Activated CD8-positive, alpha-beta T cell treated with anti-CD3 and anti-CD28 coated beads, Interleukin-2, amount 10 ng/mL, durations not matched to agents 7 days and 5 days (primary cell): ENCODE measurements at regions not wholly inside any gene's neighbourhood (a gene's known extent, or its start where the extent isn't known, plus 50 kb on each side); places are given as distances from the start of the nearest gene placed in this dataset.
"Not testable (repeated sequence)": the region's sequence is repeated elsewhere in the genome, so short reads cannot be mapped to it uniquely, and the experiment has no call there.

Source experiments
- ATAC-seq: fragments of 150-1000 bp; cut with Tn5 transposase; one replicate; pipeline ENCODE4 v1.10.0; 2021; ENCODE audit warnings: moderate library complexity
- CTCF ChIA-PET: fragments of 350-600 bp; sonication (Branson Sonifier 250); formaldehyde crosslinking; loops from one replicate; lab custom pipeline; 2021; ENCODE audit warnings: antibody characterized with exemption; lab: Charles Lee
- POLR2A ChIA-PET: fragments of 350-600 bp; sonication (Branson Sonifier 250); formaldehyde crosslinking; loops from one replicate; lab custom pipeline; 2021; ENCODE audit warnings: antibody characterized with exemption; lab: Charles Lee
- DNase-seq: peaks from one replicate; pipeline ENCODE4 v3.0.0-alpha.2; 2020
- H3K27ac Mint-ChIP-seq: one replicate; pipeline ENCODE4 v1.8.0; 2021; ENCODE audit warnings: mild to moderate bottlenecking, mixed read lengths
- H3K27me3 Mint-ChIP-seq: one replicate; pipeline ENCODE4 v1.8.0; 2021; ENCODE audit warnings: low read depth, mixed read lengths
- H3K36me3 Mint-ChIP-seq: one replicate; pipeline ENCODE4 v1.8.0; 2021; ENCODE audit warnings: low read depth, mixed read lengths
- H3K4me1 Mint-ChIP-seq: one replicate; pipeline ENCODE4 v1.8.0; 2021; ENCODE audit warnings: low read depth, mixed read lengths
- H3K4me3 Mint-ChIP-seq: one replicate; pipeline ENCODE4 v1.8.0; 2021; ENCODE audit warnings: mild to moderate bottlenecking, mixed read lengths
- H3K9me3 Mint-ChIP-seq: one replicate; pipeline ENCODE4 v1.8.0; 2022; ENCODE audit warnings: mixed read lengths; ENCODE audit not compliant: insufficient read depth

GRCh38 chr16:86277221-86277620 lies 233.1 kb upstream of the FOXF1 start:
- ChIA-PET CTCF (no interaction called here), POLR2A (no interaction called here)
- ATAC-seq (no peak), DNase-seq (no peak)
- no peak overlapping the region for H3K27ac Mint-ChIP-seq
- H3K27me3 Mint-ChIP-seq: peaks cover 7% of the 10 kb centered on the region
- no peaks in the 10 kb centered on the region for H3K36me3 Mint-ChIP-seq
- no peak overlapping the region for H3K4me3 Mint-ChIP-seq
- no peaks in the 10 kb centered on the region for H3K9me3 Mint-ChIP-seq
- no peaks in the 10 kb centered on the region for H3K4me1 Mint-ChIP-seq

GRCh38 chr16:86277859-86278258 lies 232.5 kb upstream of the FOXF1 start:
- H3K4me3 Mint-ChIP-seq, CTCF ChIA-PET, H3K4me1 Mint-ChIP-seq, ATAC-seq, H3K27me3 Mint-ChIP-seq, H3K27ac Mint-ChIP-seq, H3K9me3 Mint-ChIP-seq, DNase-seq, POLR2A ChIA-PET, H3K36me3 Mint-ChIP-seq: not testable (repeated sequence)

- no peaks in the 10 kb centered on the region for H3K4me1 Mint-ChIP-seq
- no peaks in the 10 kb centered on the region for H3K9me3 Mint-ChIP-seq
- no peaks in the 10 kb centered on the region for H3K36me3 Mint-ChIP-seq
- no peak for ATAC-seq
- no peak overlapping the region for H3K27ac Mint-ChIP-seq
- H3K27me3 Mint-ChIP-seq: peaks cover 24% of the 10 kb centered on the region
- DNase-seq: no peak
- H3K4me3 Mint-ChIP-seq: no peak overlapping the region
- CTCF ChIA-PET: no interaction called here
- POLR2A ChIA-PET: no interaction called here
These were observed 228.9 kb upstream of the FOXF1 start for GRCh38 chr16:86281421-86281820.

GRCh38 chr16:86283944-86284343 lies 226.4 kb upstream of the FOXF1 start:
- ATAC-seq (no peak), DNase-seq (no peak)
- Mint-ChIP-seq H3K36me3 (no peaks in the 10 kb centered on the region), H3K4me3 (no peak overlapping the region), H3K27ac (no peak overlapping the region), H3K4me1 (no peaks in the 10 kb centered on the region), H3K27me3 (peaks cover 46% of the 10 kb centered on the region), H3K9me3 (no peaks in the 10 kb centered on the region)
- ChIA-PET CTCF (no interaction called here), POLR2A (no interaction called here)

- CTCF ChIA-PET: no interaction called here
- Mint-ChIP-seq H3K36me3 (no peaks in the 10 kb centered on the region), H3K27ac (no peak overlapping the region), H3K4me3 (no peak overlapping the region), H3K4me1 (no peaks in the 10 kb centered on the region), H3K27me3 (peaks cover 58% of the 10 kb centered on the region), H3K9me3 (no peaks in the 10 kb centered on the region)
- ATAC-seq (no peak), DNase-seq (no peak)
- POLR2A ChIA-PET: no interaction called here
These were observed 224.9 kb upstream of the FOXF1 start for GRCh38 chr16:86285421-86285820.

- Mint-ChIP-seq H3K36me3 (no peaks in the 10 kb centered on the region), H3K9me3 (no peaks in the 10 kb centered on the region), H3K27ac (no peak overlapping the region), H3K4me1 (no peaks in the 10 kb centered on the region), H3K27me3 (peaks cover 61% of the 10 kb centered on the region), H3K4me3 (no peak overlapping the region)
- ChIA-PET POLR2A (no interaction called here), CTCF (no interaction called here)
- ATAC-seq (no peak), DNase-seq (no peak)
These were observed 224.1 kb upstream of the FOXF1 start for GRCh38 chr16:86285938-86286921.

- Mint-ChIP-seq H3K27ac (no peak overlapping the region), H3K9me3 (no peaks in the 10 kb centered on the region), H3K27me3 (peaks cover 60% of the 10 kb centered on the region), H3K4me1 (no peaks in the 10 kb centered on the region), H3K4me3 (no peak overlapping the region), H3K36me3 (no peaks in the 10 kb centered on the region)
- ChIA-PET POLR2A (no interaction called here), CTCF (no interaction called here)
- no peak for DNase-seq
- ATAC-seq: no peak
These were observed 223.2 kb upstream of the FOXF1 start for GRCh38 chr16:86286991-86287663.

- no peak overlapping the region for H3K4me3 Mint-ChIP-seq
- no peaks in the 10 kb centered on the region for H3K36me3 Mint-ChIP-seq
- H3K4me1 Mint-ChIP-seq: no peaks in the 10 kb centered on the region
- no peaks in the 10 kb centered on the region for H3K9me3 Mint-ChIP-seq
- H3K27me3 Mint-ChIP-seq: peaks cover 65% of the 10 kb centered on the region
- POLR2A ChIA-PET: no interaction called here
- ATAC-seq: no peak
- DNase-seq: no peak
- H3K27ac Mint-ChIP-seq: no peak overlapping the region
- CTCF ChIA-PET: no interaction called here
These were observed 222.6 kb upstream of the FOXF1 start for GRCh38 chr16:86287664-86288201.

- Mint-ChIP-seq H3K4me3 (no peak overlapping the region), H3K4me1 (no peaks in the 10 kb centered on the region), H3K9me3 (no peaks in the 10 kb centered on the region), H3K36me3 (no peaks in the 10 kb centered on the region), H3K27ac (no peak overlapping the region), H3K27me3 (peaks cover 61% of the 10 kb centered on the region)
- ChIA-PET CTCF (no interaction called here), POLR2A (no interaction called here)
- DNase-seq: no peak
- ATAC-seq: no peak
These were observed 221.5 kb upstream of the FOXF1 start for GRCh38 chr16:86288716-86289294.

- Mint-ChIP-seq H3K9me3 (no peaks in the 10 kb centered on the region), H3K4me3 (no peak overlapping the region), H3K27me3 (peaks cover 63% of the 10 kb centered on the region), H3K27ac (no peak overlapping the region), H3K4me1 (no peaks in the 10 kb centered on the region), H3K36me3 (no peaks in the 10 kb centered on the region)
- ChIA-PET POLR2A (no interaction called here), CTCF (no interaction called here)
- ATAC-seq: no peak
- DNase-seq: no peak
These were observed 221.0 kb upstream of the FOXF1 start for GRCh38 chr16:86289304-86289703.

GRCh38 chr16:86289907-86290306 lies 220.4 kb upstream of the FOXF1 start:
- H3K4me1 Mint-ChIP-seq: no peaks in the 10 kb centered on the region

GRCh38 chr16:86291491-86291890 lies 218.8 kb upstream of the FOXF1 start:
- no peak for DNase-seq
- ChIA-PET POLR2A (no interaction called here), CTCF (no interaction called here)
- Mint-ChIP-seq H3K27ac (no peak overlapping the region), H3K4me3 (no peak overlapping the region), H3K36me3 (no peaks in the 10 kb centered on the region), H3K27me3 (peaks cover 54% of the 10 kb centered on the region), H3K9me3 (no peaks in the 10 kb centered on the region), H3K4me1 (no peaks in the 10 kb centered on the region)
- ATAC-seq: no peak

More at GRCh38 chr16:86289907-86290306, 220.4 kb upstream of the FOXF1 start:
- Mint-ChIP-seq H3K9me3 (no peaks in the 10 kb centered on the region), H3K27me3 (peaks cover 59% of the 10 kb centered on the region), H3K36me3 (no peaks in the 10 kb centered on the region), H3K4me3 (no peak overlapping the region), H3K27ac (no peak overlapping the region)
- DNase-seq: no peak
- ChIA-PET POLR2A (no interaction called here), CTCF (no interaction called here)
- ATAC-seq: no peak
